ENCODE measurements at regions not wholly inside any gene's neighbourhood (a gene's known extent, or its start where the extent isn't known, plus 50 kb on each side); places are given as distances from the start of the nearest gene placed in this dataset.

DNA sequence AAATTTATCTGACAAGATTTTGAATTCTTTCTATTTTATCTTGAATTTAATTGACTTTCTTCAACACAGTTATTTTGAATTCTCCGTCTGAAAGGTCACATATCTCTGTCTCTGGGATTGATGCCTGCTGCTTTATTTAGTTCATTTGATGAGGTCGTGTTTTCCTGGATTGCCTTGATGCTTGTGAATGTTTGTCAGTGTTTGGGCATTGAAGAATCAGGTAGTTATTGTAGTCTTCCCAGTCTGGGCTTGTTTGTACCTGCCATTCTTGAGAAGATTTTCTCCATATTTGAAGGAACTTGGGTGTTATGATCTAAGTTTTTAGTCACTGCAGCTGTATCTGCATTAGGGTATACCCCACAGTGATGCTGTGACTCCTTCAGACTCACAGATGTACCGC, 315.8 kb upstream of the DDHD1 start:
- TF ChIP-seq, protein P1, sequence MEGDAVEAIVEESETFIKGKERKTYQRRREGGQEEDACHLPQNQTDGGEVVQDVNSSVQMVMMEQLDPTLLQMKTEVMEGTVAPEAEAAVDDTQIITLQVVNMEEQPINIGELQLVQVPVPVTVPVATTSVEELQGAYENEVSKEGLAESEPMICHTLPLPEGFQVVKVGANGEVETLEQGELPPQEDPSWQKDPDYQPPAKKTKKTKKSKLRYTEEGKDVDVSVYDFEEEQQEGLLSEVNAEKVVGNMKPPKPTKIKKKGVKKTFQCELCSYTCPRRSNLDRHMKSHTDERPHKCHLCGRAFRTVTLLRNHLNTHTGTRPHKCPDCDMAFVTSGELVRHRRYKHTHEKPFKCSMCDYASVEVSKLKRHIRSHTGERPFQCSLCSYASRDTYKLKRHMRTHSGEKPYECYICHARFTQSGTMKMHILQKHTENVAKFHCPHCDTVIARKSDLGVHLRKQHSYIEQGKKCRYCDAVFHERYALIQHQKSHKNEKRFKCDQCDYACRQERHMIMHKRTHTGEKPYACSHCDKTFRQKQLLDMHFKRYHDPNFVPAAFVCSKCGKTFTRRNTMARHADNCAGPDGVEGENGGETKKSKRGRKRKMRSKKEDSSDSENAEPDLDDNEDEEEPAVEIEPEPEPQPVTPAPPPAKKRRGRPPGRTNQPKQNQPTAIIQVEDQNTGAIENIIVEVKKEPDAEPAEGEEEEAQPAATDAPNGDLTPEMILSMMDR (IDR thresholded peaks at IDR 0.05): no peak
- TF ChIP-seq POLR2A (IDR thresholded peaks at IDR 0.05): no peak
